Fibroblast of lung (primary cell): ENCODE measurements at regions not wholly inside any gene's neighbourhood (a gene's known extent, or its start where the extent isn't known, plus 50 kb on each side); places are given as distances from the start of the nearest gene placed in this dataset.
A peak's percentile ranks its signal among the peaks of the same experiment; 100 is the strongest.

ENCODE experiments used
- DNase-seq, 2 donors: peaks; one replicate each; pipeline versions ENCODE4 v3.0.0 to v3.0.0-alpha.2; 2010; ENCODE audit warnings: low read depth in 2 of 2
- H2AFZ ChIP-seq: 2 replicates; pipeline ENCODE4 v1.5.1; 2012; ENCODE audit warnings: low read length, control low read depth, inconsistent platforms
- H3K27ac ChIP-seq: 2 replicates; pipeline ENCODE4 v1.5.1; 2011; ENCODE audit warnings: low read length, control low read depth; ENCODE audit not compliant: insufficient read depth
- H3K27me3 ChIP-seq: 2 replicates; pipeline ENCODE4 v1.5.1; 2011; ENCODE audit warnings: mild to moderate bottlenecking, low read length; ENCODE audit not compliant: control insufficient read depth, insufficient read depth
- H3K36me3 ChIP-seq: 2 replicates; pipeline ENCODE4 v1.5.1; 2011; ENCODE audit warnings: low read length; ENCODE audit not compliant: control insufficient read depth, insufficient read depth
- H3K4me1 ChIP-seq: 2 replicates; pipeline ENCODE4 v1.5.1; 2011; ENCODE audit warnings: low read length; ENCODE audit not compliant: control insufficient read depth, insufficient read depth; ENCODE audit errors: extremely low read depth
- H3K4me2 ChIP-seq: 2 replicates; pipeline ENCODE4 v1.5.1; 2011; ENCODE audit warnings: low read length, control low read depth; ENCODE audit not compliant: insufficient read depth; ENCODE audit errors: extremely low read depth
- H3K4me3 ChIP-seq, 4 experiments: fragments of 200-600 bp in 1 of 4; sonication (generic) in 1 of 4; replicated peaks in 1 of 4; 2 replicates each; pipeline ENCODE4 v1.5.1; 2011 to 2016; ENCODE audit warnings: low read length in 4 of 4, low read depth in 3 of 4, mild to moderate bottlenecking in 3 of 4, control low read depth in 2 of 4, inconsistent platforms in 1 of 4, mixed read lengths in 1 of 4; ENCODE audit not compliant: insufficient read depth in 1 of 4; ENCODE audit errors: control extremely low read depth in 1 of 4
- H3K79me2 ChIP-seq: 2 replicates; pipeline ENCODE4 v1.5.1; 2012; ENCODE audit warnings: mild to moderate bottlenecking, low read length, inconsistent platforms; ENCODE audit not compliant: control insufficient read depth, insufficient read depth
- H3K9ac ChIP-seq: 2 replicates; pipeline ENCODE4 v1.5.1; 2011; ENCODE audit warnings: mild to moderate bottlenecking, low read length, control low read depth; ENCODE audit not compliant: insufficient read depth
- H3K9me3 ChIP-seq: 2 replicates; pipeline ENCODE4 v1.5.1; 2012; ENCODE audit warnings: low read depth, low read length; ENCODE audit not compliant: control insufficient read depth, insufficient read depth
- H4K20me1 ChIP-seq: 2 replicates; pipeline ENCODE4 v1.5.1; 2011; ENCODE audit warnings: low read length; ENCODE audit not compliant: control insufficient read depth, insufficient read depth; ENCODE audit errors: extremely low read depth
- EZH2 ChIP-seq: IDR thresholded peaks from 2 replicates; pipeline ENCODE4 v1.5.1; 2012; ENCODE audit warnings: low read length, control low read depth, mild to moderate bottlenecking; ENCODE audit errors: missing control alignments
- TF ChIP-seq, protein P1 (sequence below), 2 donors: IDR thresholded peaks in 1 of 2; conservative IDR thresholded peaks in 1 of 2; 1 replicate in 1 of 2; 2 replicates in 1 of 2; pipeline ENCODE4 v1.5.1; 2011 to 2012; ENCODE audit warnings: low read length in 2 of 2, control low read depth in 1 of 2, inconsistent platforms in 1 of 2, low read depth in 1 of 2, mild to moderate bottlenecking in 1 of 2

DNA sequence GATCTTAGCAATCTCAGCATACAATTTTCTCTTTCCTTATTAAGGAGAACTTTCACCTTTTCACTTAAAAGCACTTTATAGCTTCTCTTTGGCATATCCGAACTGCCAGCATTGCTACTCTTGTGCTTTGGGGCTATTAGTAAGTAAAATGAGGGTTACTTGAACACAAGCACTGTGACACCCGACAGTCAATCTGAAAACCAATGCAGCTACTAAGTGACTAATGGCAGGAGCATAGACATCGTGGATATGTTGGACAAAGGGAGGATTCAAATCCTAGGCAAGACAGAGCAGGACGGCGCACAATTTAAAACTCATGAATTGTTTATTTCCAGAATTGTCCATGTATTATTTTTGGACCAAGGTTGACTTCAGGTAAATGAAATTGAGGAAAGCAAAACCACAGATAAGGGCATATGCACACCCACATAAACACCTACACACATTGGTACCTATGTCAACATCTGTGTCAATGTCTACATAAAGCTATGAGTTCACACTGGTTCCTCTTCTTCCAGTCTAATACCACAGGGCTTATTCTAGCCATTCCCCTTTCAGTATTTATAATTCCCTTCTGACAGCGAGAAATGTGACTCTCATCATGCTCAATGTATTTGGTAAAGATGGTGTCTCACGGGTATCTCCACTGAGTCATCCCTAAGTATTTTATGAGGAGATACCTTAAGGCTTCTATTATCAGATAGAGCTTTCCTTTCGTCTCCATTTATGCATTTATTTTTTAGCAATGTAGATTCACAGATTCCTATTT, 75.3 kb upstream of the RALGPS2 start:
- no peak overlapping the region for H3K9ac ChIP-seq
- no peak overlapping the region for H3K4me2 ChIP-seq
- H3K79me2 ChIP-seq, result no peaks in the 10 kb centered on the region
- H3K4me1 ChIP-seq, result peaks cover 22% of the 10 kb centered on the region
- no peaks in the 10 kb centered on the region for H4K20me1 ChIP-seq
- no peak overlapping the region for H3K4me3 ChIP-seq
- TF ChIP-seq, protein P1, sequence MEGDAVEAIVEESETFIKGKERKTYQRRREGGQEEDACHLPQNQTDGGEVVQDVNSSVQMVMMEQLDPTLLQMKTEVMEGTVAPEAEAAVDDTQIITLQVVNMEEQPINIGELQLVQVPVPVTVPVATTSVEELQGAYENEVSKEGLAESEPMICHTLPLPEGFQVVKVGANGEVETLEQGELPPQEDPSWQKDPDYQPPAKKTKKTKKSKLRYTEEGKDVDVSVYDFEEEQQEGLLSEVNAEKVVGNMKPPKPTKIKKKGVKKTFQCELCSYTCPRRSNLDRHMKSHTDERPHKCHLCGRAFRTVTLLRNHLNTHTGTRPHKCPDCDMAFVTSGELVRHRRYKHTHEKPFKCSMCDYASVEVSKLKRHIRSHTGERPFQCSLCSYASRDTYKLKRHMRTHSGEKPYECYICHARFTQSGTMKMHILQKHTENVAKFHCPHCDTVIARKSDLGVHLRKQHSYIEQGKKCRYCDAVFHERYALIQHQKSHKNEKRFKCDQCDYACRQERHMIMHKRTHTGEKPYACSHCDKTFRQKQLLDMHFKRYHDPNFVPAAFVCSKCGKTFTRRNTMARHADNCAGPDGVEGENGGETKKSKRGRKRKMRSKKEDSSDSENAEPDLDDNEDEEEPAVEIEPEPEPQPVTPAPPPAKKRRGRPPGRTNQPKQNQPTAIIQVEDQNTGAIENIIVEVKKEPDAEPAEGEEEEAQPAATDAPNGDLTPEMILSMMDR (conservative IDR thresholded peaks at IDR 0.05 in 1 of 2, IDR thresholded peaks at IDR 0.05 in 1 of 2; ENCODE audit: low read depth in 1 of 2, low read length in 2 of 2), result no peak
- TF ChIP-seq EZH2, result no peak
- no peaks in the 10 kb centered on the region for H3K9me3 ChIP-seq
- no peaks in the 10 kb centered on the region for H3K27me3 ChIP-seq
- H2AFZ ChIP-seq, result no peak overlapping the region
- peak in 1 of 2 donors; percentile 41 for DNase-seq
- H3K27ac ChIP-seq, result no peak overlapping the region
- no peaks in the 10 kb centered on the region for H3K36me3 ChIP-seq

DNA sequence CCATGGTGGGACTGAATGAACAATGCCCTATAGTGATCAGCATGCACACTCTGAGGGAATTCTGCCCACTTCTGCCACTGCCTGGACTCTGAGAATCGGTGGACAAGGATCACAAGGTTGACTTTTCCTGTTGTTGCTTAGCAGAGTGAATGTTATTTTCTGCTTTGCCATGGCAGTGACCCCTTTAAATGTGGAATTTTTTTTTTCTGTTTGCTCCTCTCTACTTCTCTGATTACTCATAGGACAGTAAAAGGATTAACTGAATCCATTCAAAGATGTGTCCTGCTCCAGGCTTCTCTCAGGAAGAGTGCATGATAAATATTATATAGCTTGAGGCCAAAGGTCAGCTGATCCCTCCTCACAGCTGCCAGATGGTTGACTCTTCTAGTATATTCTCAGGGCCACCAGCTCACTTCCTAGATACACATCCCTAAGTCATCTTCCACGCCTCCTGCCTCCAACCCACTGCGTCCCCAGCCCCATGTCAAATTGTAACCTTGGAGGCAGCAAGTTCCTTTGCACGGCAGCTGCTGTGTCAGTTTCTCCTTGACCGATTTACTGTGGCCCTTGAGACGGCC, 74.0 kb upstream of the RALGPS2 start:
- no peak overlapping the region for H3K4me2 ChIP-seq
- peak overlapping the region; percentile 63 for H3K27ac ChIP-seq
- H3K4me3 ChIP-seq, result no peak overlapping the region
- no peaks in the 10 kb centered on the region for H3K9me3 ChIP-seq
- no peaks in the 10 kb centered on the region for H3K36me3 ChIP-seq
- H3K79me2 ChIP-seq, result no peaks in the 10 kb centered on the region
- no peak overlapping the region for H2AFZ ChIP-seq
- TF ChIP-seq, protein P1 (conservative IDR thresholded peaks at IDR 0.05 in 1 of 2, IDR thresholded peaks at IDR 0.05 in 1 of 2; ENCODE audit: low read depth in 1 of 2, low read length in 2 of 2), result no peak
- TF ChIP-seq EZH2, result no peak
- H3K9ac ChIP-seq, result peak overlapping the region; percentile 14
- H3K4me1 ChIP-seq, result peaks cover 17% of the 10 kb centered on the region
- H3K27me3 ChIP-seq, result no peaks in the 10 kb centered on the region
- H4K20me1 ChIP-seq, result no peaks in the 10 kb centered on the region
- peak in 1 of 2 donors; percentile 15 for DNase-seq

DNA sequence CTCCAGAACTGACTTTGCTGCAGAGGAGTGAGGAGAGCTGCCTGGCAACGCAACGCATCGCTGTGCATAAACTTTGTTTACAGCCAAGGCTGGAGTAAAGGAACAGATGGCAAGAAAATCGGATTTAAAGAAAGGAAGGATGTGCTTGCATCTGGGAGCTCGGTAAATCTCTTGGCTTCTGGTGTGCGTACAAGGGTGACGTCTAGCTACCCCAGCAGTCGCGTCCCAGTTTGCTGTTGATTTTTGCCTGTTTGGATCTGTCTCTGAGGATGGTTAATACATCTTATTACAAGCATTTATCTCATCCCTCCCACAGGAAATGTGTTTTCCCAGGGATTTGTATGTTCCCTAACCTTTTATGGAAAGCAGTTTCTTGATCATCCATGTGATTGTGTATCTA, 73.3 kb upstream of the RALGPS2 start:
- H3K79me2 ChIP-seq, result no peaks in the 10 kb centered on the region
- H3K27ac ChIP-seq, result peak overlapping the region; percentile 63
- peak overlapping the region; percentile 64 for H2AFZ ChIP-seq
- TF ChIP-seq, protein P1 (conservative IDR thresholded peaks at IDR 0.05 in 1 of 2, IDR thresholded peaks at IDR 0.05 in 1 of 2; ENCODE audit: low read depth in 1 of 2, low read length in 2 of 2), result no peak
- TF ChIP-seq EZH2, result no peak
- DNase-seq, result peak; percentile 13 to 79
- H3K27me3 ChIP-seq, result no peaks in the 10 kb centered on the region
- H3K4me2 ChIP-seq, result peak overlapping the region; percentile 36
- no peaks in the 10 kb centered on the region for H4K20me1 ChIP-seq
- peaks cover 17% of the 10 kb centered on the region for H3K4me1 ChIP-seq
- no peaks in the 10 kb centered on the region for H3K9me3 ChIP-seq
- H3K4me3 ChIP-seq, result no peak overlapping the region
- no peaks in the 10 kb centered on the region for H3K36me3 ChIP-seq
- no peak overlapping the region for H3K9ac ChIP-seq
